A549 (cell line): ENCODE measurements at regions not wholly inside any gene's neighbourhood (a gene's known extent, or its start where the extent isn't known, plus 50 kb on each side); places are given as distances from the start of the nearest gene placed in this dataset.
A peak's percentile ranks its signal among the peaks of the same experiment; 100 is the strongest.
"Not testable (repeated sequence)": the region's sequence is repeated elsewhere in the genome, so short reads cannot be mapped to it uniquely, and the experiment has no call there.

Experiments used
- ATAC-seq, 2 experiments: fragments of 200-7000 bp in 1 of 2; fragments of >200 bp in 1 of 2; cut with Nextera tagmentation in 1 of 2; cut with Tn5 transposase in 1 of 2; 3 replicates each; pipeline versions ENCODE4 v1.8.0 to v1.9.1; 2018 to 2020; ENCODE audit warnings: mild to moderate bottlenecking in 1 of 2, moderate library complexity in 1 of 2
- CTCF ChIA-PET: fragments of 300-600 bp; sonication (Branson Sonifier 250); formaldehyde crosslinking; extraction: SDS; loops from one replicate; lab custom pipeline; 2021; ENCODE audit warnings: antibody characterized with exemption, inconsistent platforms; lab: Yijun Ruan, JAX
- POLR2A ChIA-PET: fragments of 350-600 bp; formaldehyde crosslinking; extraction: SDS; loops from one replicate; lab custom pipeline; 2021; ENCODE audit warnings: antibody characterized with exemption, inconsistent platforms; lab: Yijun Ruan, JAX
- DNase-seq, 2 experiments: peaks; one replicate each; pipeline versions ENCODE4 v3.0.0 to v3.0.0-alpha.2; 2011 to 2016; ENCODE audit warnings: low read depth in 1 of 2, low spot score in 1 of 2
- FAIRE-seq: peaks from 2 replicates; lab custom pipeline; 2011; peaks lifted over from hg19 to GRCh38; lab: Jason Lieb, UNC
- H3K27ac ChIP-seq, 2 experiments: fragments of >200 bp; sonication (Bioruptor Twin); formaldehyde crosslinking; 3 replicates each; pipeline ENCODE4 v1.5.1; 2016 to 2017
- H3K4me1 ChIP-seq: fragments of >200 bp; sonication (Bioruptor Twin); formaldehyde crosslinking; 3 replicates; pipeline ENCODE4 v1.6.1; 2016
- H3K4me2 ChIP-seq: fragments of >200 bp; sonication (Bioruptor Twin); formaldehyde crosslinking; 3 replicates; pipeline ENCODE4 v1.6.1; 2016
- H3K4me3 ChIP-seq: fragments of >200 bp; sonication (Bioruptor Twin); formaldehyde crosslinking; 3 replicates; pipeline ENCODE4 v1.5.1; 2016
- H3K9me3 ChIP-seq: fragments of >200 bp; sonication (Bioruptor Twin); formaldehyde crosslinking; 3 replicates; pipeline ENCODE4 v1.6.1; 2016
- CEBPB ChIP-seq, 2 experiments: fragments of >200 bp in 1 of 2; sonication (Bioruptor Twin) in 1 of 2; formaldehyde crosslinking in 1 of 2; IDR thresholded peaks; 2 replicates each; pipeline ENCODE4 v1.6.1; 2012 to 2016
- CHD2 ChIP-seq: fragments of 150-350 bp; IDR thresholded peaks from 2 replicates; pipeline ENCODE4 v1.6.1; 2014; ENCODE audit warnings: low read length; ENCODE audit not compliant: partially characterized antibody
- EHF ChIP-seq: fragments of 250-450 bp; sonication (Bioruptor Pico); IDR thresholded peaks from 2 replicates; pipeline ENCODE4 v1.5.0; 2020; ENCODE audit warnings: mild to moderate bottlenecking
- GATA3 ChIP-seq: IDR thresholded peaks from 2 replicates; pipeline ENCODE4 v1.6.1; 2012; ENCODE audit warnings: borderline replicate concordance
- JUN ChIP-seq, 2 experiments: fragments of >200 bp; sonication (Bioruptor Twin); formaldehyde crosslinking; IDR thresholded peaks; 2 replicates in 1 of 2; 3 replicates in 1 of 2; pipeline ENCODE4 v1.6.1; 2016 to 2017
- RAD21 ChIP-seq, 2 experiments: fragments of >200 bp in 1 of 2; sonication (Bioruptor Twin) in 1 of 2; formaldehyde crosslinking in 1 of 2; IDR thresholded peaks in 1 of 2; conservative IDR thresholded peaks in 1 of 2; 2 replicates in 1 of 2; 3 replicates in 1 of 2; pipeline ENCODE4 v1.6.1; 2012 to 2018; ENCODE audit warnings: inconsistent platforms in 1 of 2
- ZFP36 ChIP-seq: fragments of 450-650 bp; IDR thresholded peaks from 2 replicates; pipeline ENCODE4 v1.6.1; 2014; ENCODE audit warnings: borderline replicate concordance; ENCODE audit not compliant: partially characterized antibody
- ZSCAN20 ChIP-seq: fragments of 250-450 bp; sonication (Bioruptor Pico); IDR thresholded peaks from 2 replicates; pipeline ENCODE4 v1.8.0; 2022; ENCODE audit warnings: mild to moderate bottlenecking, moderate library complexity
- WGBS: methylation state at CpG from one replicate; pipeline ENCODE4 v1.1.6; 2017; ENCODE audit errors: missing lambda C conversion rate; 5-methylcytosine and 5-hydroxymethylcytosine counted together
- small RNA-seq, 6 experiments: library from RNA; depleted of rRNA; stranded (forward); fragments of <200 nt; gene quantifications; one replicate each; pipeline ENCODE3, GENCODE V24; 2012

- DNase-seq (no peak), ATAC-seq (no peak), FAIRE-seq (no peak)
- Histone ChIP-seq H3K4me1 (no peaks in the 10 kb centered on the region; the same call in 1 of the 3 replicates), H3K4me2 (no peak overlapping the region), H3K27ac (no peak overlapping the region), H3K9me3 (no peaks in the 10 kb centered on the region), H3K4me3 (no peak overlapping the region)
- ChIA-PET CTCF (interaction anchor here (0.6 to 2.4 kb wide), 14 partner anchors 83 to 323 kb away, joined by 3 to 13 read pairs (median 5); partner anchors contain the start of gene NBR1), POLR2A (interaction anchor here (0.8 kb wide), 1 partner anchor 60 kb away, joined by 5 read pairs; no protein-coding TSS in a partner anchor)
- WGBS, result 78% methylated on average over 6 of the region's 6 CpGs
- TF ChIP-seq CEBPB (IDR thresholded peaks at IDR 0.05) (no peak), CHD2 (no peak), EHF (no peak), GATA3 (no peak), ZSCAN20 (CRISPR knock-in tag) (no peak), RAD21 (conservative IDR thresholded peaks at IDR 0.05 in 1 of 2, IDR thresholded peaks at IDR 0.05 in 1 of 2) (no peak), ZFP36 (no peak)
Observed at GRCh38 chr17:43308999-43309398, 75.2 kb upstream of the RNU2-1 start.

GRCh38 chr17:43304792-43305191 is 71.0 kb upstream of the RNU2-1 start:
- DNase-seq, FAIRE-seq, H3K4me1 ChIP-seq, CTCF ChIA-PET, H3K9me3 ChIP-seq, H3K27ac ChIP-seq, H3K4me3 ChIP-seq, POLR2A ChIA-PET, ATAC-seq, H3K4me2 ChIP-seq: not testable (repeated sequence)
- 91% methylated on average over 13 of the region's 23 CpGs for WGBS

GRCh38 chr17:43303049-43303448 is 69.3 kb upstream of the RNU2-1 start:
- H3K27ac ChIP-seq, H3K4me2 ChIP-seq, H3K4me3 ChIP-seq, FAIRE-seq, DNase-seq, H3K4me1 ChIP-seq, CTCF ChIA-PET, H3K9me3 ChIP-seq, POLR2A ChIA-PET: not testable (repeated sequence)
- peak; percentile 56 to 69 for ATAC-seq
- WGBS, result no CpG with 5 or more reads among the region's 5 CpGs

- FAIRE-seq, result not testable (repeated sequence)
Observed at GRCh38 chr17:43299300-43300076, 65.7 kb upstream of the RNU2-1 start.

GRCh38 chr17:43289670-43290069 is 55.9 kb upstream of the RNU2-1 start:
- H3K9me3 ChIP-seq, CTCF ChIA-PET, ATAC-seq, FAIRE-seq, H3K4me3 ChIP-seq, H3K27ac ChIP-seq, DNase-seq, POLR2A ChIA-PET, H3K4me1 ChIP-seq, H3K4me2 ChIP-seq: not testable (repeated sequence)
- no CpG with 5 or more reads among the region's 11 CpGs for WGBS

More at GRCh38 chr17:43299300-43300076, 65.7 kb upstream of the RNU2-1 start:
- H3K4me3 ChIP-seq, H3K4me2 ChIP-seq, H3K9me3 ChIP-seq, POLR2A ChIA-PET, ATAC-seq, H3K4me1 ChIP-seq, DNase-seq, H3K27ac ChIP-seq, CTCF ChIA-PET: not testable (repeated sequence)
- WGBS, result no CpG with 5 or more reads among the region's 37 CpGs

GRCh38 chr17:43283606-43284005 is 49.8 kb upstream of the RNU2-1 start:
- H3K4me2 ChIP-seq, CTCF ChIA-PET, H3K4me1 ChIP-seq, H3K9me3 ChIP-seq, H3K27ac ChIP-seq, DNase-seq, ATAC-seq, FAIRE-seq: not testable (repeated sequence)
- 0% methylated on average over 2 of the region's 15 CpGs for WGBS
- POLR2A ChIA-PET, result interaction anchor here (0.6 kb wide), 1 partner anchor 31 kb away, joined by 3 read pairs; no protein-coding TSS in a partner anchor
- TF ChIP-seq JUN (IDR thresholded peaks at IDR 0.05), result 0 out of 5 replicates have a peak, but pooled peaks of 1 of the 2 experiments have one; percentile 32
- TF ChIP-seq, all 56 proteins: peak for 1; not testable (repeated sequence) for 55
- not testable (repeated sequence) for H3K4me3 ChIP-seq

Small RNAs in the stretch of these regions (small RNA-seq; reads per million reads assigned to genes)
- gene RF00004, result 0 reads per million in 6 experiments
